Putamen (tissue), 1 donor: ENCODE measurements at regions not wholly inside any gene's neighbourhood (a gene's known extent, or its start where the extent isn't known, plus 50 kb on each side); places are given as distances from the start of the nearest gene placed in this dataset.
"Not testable (repeated sequence)": the region's sequence is repeated elsewhere in the genome, so short reads cannot be mapped to it uniquely, and the experiment has no call there.

ENCODE experiments used
- DNase-seq: peaks from one replicate; pipeline ENCODE4 v3.0.0-alpha.2; 2016; ENCODE audit warnings: low spot score

GRCh38 chr12:25384038-25384892, 133.5 kb upstream of the KRAS start:
- no peak for DNase-seq

GRCh38 chr12:25382311-25383106, 131.8 kb upstream of the KRAS start:
- no peak for DNase-seq

DNA sequence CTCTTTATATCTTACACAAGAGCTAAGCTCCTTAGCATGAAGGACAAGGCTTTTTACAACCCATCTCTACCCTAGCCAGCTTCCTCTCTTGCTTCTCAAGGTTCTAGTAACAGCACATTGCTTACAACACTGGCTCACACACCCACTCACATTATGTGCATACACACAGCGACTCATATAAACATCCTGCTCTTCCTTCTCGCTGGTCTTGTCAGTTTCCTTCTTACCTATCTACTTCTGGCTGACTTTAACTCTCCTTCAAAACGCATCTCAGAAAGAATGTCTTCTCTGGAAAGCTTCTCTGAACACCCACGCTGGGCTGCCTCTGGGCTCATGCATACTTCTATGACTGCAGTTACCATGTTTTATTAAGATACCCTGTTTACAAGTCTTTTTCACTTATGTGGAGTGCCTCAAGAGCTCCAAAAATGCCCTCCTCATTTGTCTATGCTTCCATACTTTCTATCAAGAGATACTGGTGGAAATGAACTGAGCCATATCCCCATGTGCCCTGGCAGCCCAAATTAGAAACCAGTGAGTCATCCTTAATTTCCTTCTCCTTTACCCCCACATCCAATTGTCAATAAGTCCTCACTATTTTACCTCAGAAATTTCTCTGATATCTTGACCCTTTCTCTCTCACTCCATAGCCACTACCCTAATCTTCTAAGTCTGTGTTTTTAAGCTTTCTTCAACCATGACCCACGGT, 126.9 kb upstream of the KRAS start:
- DNase-seq: no peak

- no peak for DNase-seq
Measured at GRCh38 chr12:25376985-25377384, 126.3 kb upstream of the KRAS start.

DNA sequence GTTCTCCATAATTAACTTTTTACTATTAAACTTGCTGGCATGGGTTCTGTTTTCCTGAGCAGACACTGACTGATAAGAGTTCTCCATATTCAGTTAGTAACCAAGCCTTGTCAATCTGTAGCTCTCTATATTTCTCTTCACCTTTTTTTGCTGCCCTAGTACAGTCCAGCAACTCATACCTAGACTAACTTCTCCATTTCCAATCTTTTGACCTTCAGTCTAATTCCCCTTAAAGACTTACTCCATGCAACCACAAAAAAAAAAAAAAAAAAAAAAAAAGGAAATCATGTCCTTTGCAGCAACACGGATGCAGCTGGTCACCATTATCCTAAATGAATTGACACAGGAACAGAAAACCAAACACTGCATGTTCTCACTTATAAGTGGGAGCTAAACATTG, 125.7 kb upstream of the KRAS start:
- no peak for DNase-seq

DNA sequence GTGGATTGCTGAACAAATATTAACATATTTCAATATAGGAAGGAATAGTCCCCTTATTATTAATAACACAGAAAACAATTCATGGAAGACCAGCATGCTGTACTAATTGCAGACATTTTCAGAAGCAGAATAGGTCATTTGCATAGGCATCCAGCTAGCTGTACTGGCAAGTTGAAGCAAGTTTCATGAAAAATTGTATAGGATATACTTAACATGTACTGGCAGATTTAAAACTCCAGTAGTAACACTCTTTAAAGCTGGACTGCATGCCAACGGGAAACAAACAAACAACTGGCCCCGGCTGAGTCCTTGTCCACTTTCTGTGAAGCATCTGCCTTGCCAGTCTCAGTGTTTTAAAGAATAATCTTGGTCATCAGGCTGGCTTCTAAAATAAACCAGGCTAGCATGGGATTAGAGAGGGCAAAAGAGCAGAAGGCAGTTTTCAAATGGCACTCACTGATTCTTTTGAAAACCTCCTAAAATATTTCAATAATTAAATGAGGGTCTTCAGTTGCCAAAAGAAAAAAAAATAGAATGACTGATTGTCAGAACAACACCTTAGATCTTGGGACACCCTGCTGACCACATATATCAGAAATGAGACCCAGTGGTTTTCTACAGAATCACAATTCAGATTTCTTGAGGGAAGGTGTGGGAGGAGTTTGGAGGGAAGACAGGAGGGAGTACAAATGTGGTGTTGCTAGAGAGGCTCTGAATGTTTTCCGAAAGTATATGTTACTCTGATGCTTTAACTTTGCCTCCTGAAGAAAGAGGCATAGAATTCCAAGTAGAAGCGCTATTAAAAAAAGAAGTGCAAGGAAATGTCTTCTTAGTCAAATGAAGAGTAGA, 122.5 kb upstream of the KRAS start:
- no peak for DNase-seq

GRCh38 chr12:25372002-25372401, 121.3 kb upstream of the KRAS start:
- DNase-seq: no peak

- no peak for DNase-seq
Measured at GRCh38 chr12:25368557-25368956, 117.8 kb upstream of the KRAS start.

DNA sequence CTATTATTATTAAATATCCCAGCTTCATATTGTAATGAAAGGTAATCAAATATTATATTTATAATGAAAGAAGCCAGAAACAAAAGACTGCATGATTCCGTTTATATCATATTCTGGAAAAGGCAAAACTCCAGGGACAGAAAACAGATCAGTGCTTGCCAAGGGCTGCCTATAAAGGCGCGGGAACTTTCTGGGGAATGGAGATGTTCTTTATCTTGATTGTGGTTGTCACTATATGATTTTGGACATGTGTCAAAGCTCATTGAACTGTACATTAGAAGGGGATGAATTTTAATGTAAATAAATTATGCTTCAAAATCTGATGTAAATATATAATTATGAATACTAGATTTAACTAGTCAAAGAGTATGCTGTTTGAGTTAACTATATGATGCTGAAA, 115.4 kb upstream of the KRAS start:
- no peak for DNase-seq

- no peak for DNase-seq
Measured at GRCh38 chr12:25365340-25365730, 114.6 kb upstream of the KRAS start.

- DNase-seq: no peak
Measured at GRCh38 chr12:25364529-25365339, 114.0 kb upstream of the KRAS start.

- no peak for DNase-seq
Measured at GRCh38 chr12:25362646-25363045, 111.9 kb upstream of the KRAS start.

GRCh38 chr12:25361511-25361910, 110.8 kb upstream of the KRAS start:
- no peak for DNase-seq

DNA sequence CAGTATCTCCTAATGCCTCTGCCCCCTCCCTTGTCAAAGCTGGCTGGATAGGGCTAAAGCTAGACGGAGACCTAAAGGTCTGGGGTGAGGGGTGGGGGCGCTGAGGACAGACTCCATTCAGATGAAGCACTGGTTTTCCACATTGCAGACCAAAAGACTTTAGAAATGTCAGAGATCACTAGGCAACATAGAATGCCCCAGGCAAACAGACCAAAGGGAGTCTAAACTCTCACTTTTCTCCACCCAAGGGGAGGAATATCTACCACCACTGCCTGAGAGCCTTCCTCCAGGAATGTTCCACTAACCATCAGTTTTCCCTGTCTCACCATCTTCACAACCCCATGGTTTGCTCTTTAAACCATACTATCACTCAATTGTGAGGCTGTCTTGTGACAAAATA, 106.9 kb upstream of the KRAS start:
- DNase-seq: no peak

GRCh38 chr12:25352942-25353341, 102.2 kb upstream of the KRAS start:
- not testable (repeated sequence) for DNase-seq

DNA sequence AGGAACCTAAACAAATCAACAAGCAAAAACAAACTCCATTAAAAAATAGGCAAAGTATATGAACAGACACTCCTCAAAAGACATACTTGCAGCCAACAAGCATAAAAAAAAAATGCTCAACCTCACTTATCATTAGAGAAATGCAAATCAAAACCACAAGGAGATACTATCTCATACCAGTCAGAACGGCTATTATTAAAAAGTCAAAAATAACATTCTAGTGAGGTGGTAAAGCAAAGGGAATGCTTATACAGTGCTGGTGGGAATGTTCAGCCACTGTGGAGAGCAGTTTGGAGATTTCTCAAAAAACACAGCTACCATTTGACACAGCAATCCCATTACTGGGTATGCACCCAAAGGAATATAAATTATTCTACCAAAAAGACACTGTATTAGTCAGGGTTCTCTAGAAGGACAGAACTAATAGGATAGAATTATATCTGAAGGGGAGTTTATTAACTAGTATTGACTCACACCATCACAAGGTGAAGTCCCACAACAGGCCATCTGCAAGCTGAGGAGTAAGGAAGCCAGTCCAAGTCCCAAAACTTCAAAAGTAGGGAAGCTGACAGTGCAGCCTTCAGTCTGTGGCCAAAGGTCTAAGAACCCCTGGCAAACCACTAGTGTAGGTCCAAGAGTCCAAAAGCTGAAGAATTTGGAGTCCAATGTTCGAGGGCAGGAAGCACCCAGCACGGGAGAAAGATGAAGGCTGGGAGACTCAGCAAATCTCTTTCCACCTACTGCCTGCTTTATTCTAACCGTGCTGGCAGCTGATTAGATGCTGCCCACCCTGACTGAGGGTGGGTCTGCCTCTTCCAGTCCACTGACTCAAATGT, 101.6 kb upstream of the KRAS start:
- DNase-seq: no peak

GRCh38 chr12:25348593-25348895, 97.8 kb upstream of the KRAS start:
- no peak for DNase-seq

- no peak for DNase-seq
Measured at GRCh38 chr12:25347716-25348592, 97.2 kb upstream of the KRAS start.

- DNase-seq: not testable (repeated sequence)
Measured at GRCh38 chr12:25341877-25342276, 91.1 kb upstream of the KRAS start.
